CD14-positive monocyte (primary cell): ENCODE measurements at regions not wholly inside any gene's neighbourhood (a gene's known extent, or its start where the extent isn't known, plus 50 kb on each side); places are given as distances from the start of the nearest gene placed in this dataset.

Experiments used
- DNase-seq, 3 donors: peaks; one replicate each; pipeline ENCODE4 v3.0.0-alpha.2; 2011 to 2022
- H2AFZ ChIP-seq: 2 replicates; pipeline ENCODE4 v1.6.0; 2012; ENCODE audit warnings: mild to moderate bottlenecking, low read depth, low read length, inconsistent platforms; ENCODE audit not compliant: insufficient read depth, poor library complexity, severe bottlenecking
- H3K27ac ChIP-seq, 2 donors: 1 replicate in 1 of 2; 2 replicates in 1 of 2; pipeline ENCODE4 v1.5.1; 2012 to 2013; ENCODE audit warnings: low read length in 2 of 2, control low read depth in 1 of 2, inconsistent platforms in 1 of 2, low read depth in 1 of 2, mild to moderate bottlenecking in 1 of 2
- H3K27me3 ChIP-seq, 2 donors: one replicate each; pipeline versions ENCODE4 v1.6.0 to v1.6.1; 2011 to 2013; ENCODE audit warnings: low read length in 2 of 2; ENCODE audit not compliant: control insufficient read depth in 2 of 2, insufficient read depth in 2 of 2
- H3K36me3 ChIP-seq, 2 donors: replicated peaks in 1 of 2; 1 replicate in 1 of 2; 2 replicates in 1 of 2; pipeline versions ENCODE4 v1.5.1 to v1.6.1; 2012 to 2013; ENCODE audit warnings: low read length in 2 of 2, control low read depth in 1 of 2, inconsistent platforms in 1 of 2, mild to moderate bottlenecking in 1 of 2; ENCODE audit not compliant: insufficient read depth in 2 of 2, control insufficient read depth in 1 of 2
- H3K4me1 ChIP-seq, 2 donors: 1 replicate in 1 of 2; 2 replicates in 1 of 2; pipeline versions ENCODE4 v1.5.1 to v1.6.1; 2012 to 2013; ENCODE audit warnings: low read length in 2 of 2, control low read depth in 1 of 2, inconsistent platforms in 1 of 2, mild to moderate bottlenecking in 1 of 2, moderate library complexity in 1 of 2; ENCODE audit not compliant: insufficient read depth in 2 of 2, control insufficient read depth in 1 of 2
- H3K4me2 ChIP-seq: replicated peaks from 2 replicates; pipeline ENCODE3; 2012; ENCODE audit warnings: low read length, moderate library complexity, mild to moderate bottlenecking; ENCODE audit not compliant: poor library complexity, severe bottlenecking; ENCODE audit errors: extremely low read depth
- H3K4me3 ChIP-seq, 3 experiments: fragments of 200-600 bp in 1 of 3; sonication (generic) in 1 of 3; replicated peaks in 1 of 3; 1 replicate in 2 of 3; 2 replicates in 1 of 3; pipeline ENCODE4 v1.5.1; 2011 to 2013; ENCODE audit warnings: low read length in 3 of 3, mild to moderate bottlenecking in 3 of 3, control low read depth in 2 of 3, low read depth in 2 of 3, inconsistent platforms in 1 of 3, moderate library complexity in 1 of 3
- H3K79me2 ChIP-seq: 2 replicates; pipeline ENCODE4 v1.6.0; 2012; ENCODE audit warnings: mild to moderate bottlenecking, control low read depth, inconsistent platforms, low read length, moderate library complexity; ENCODE audit not compliant: insufficient read depth
- H3K9ac ChIP-seq: 2 replicates; pipeline ENCODE4 v1.6.0; 2017; ENCODE audit warnings: low read length, mild to moderate bottlenecking; ENCODE audit not compliant: insufficient read depth, poor library complexity, severe bottlenecking
- H3K9me3 ChIP-seq, 2 donors: replicated peaks in 1 of 2; 1 replicate in 1 of 2; 2 replicates in 1 of 2; pipeline versions ENCODE4 v1.5.1 to v1.6.1; 2012 to 2013; ENCODE audit warnings: low read length in 2 of 2, control low read depth in 1 of 2; ENCODE audit not compliant: control insufficient read depth in 1 of 2, insufficient read depth in 1 of 2
- H4K20me1 ChIP-seq: 2 replicates; pipeline ENCODE4 v1.6.0; 2012; ENCODE audit warnings: mild to moderate bottlenecking, low read length, control low read depth, moderate library complexity; ENCODE audit not compliant: insufficient read depth
- H3K27ac Mint-ChIP-seq, 7 donors: one replicate each; pipeline ENCODE4 v1.8.0; 2020; ENCODE audit warnings: mild to moderate bottlenecking in 7 of 7, mixed read lengths in 7 of 7, moderate library complexity in 6 of 7, inconsistent platforms in 2 of 7
- H3K27me3 Mint-ChIP-seq, 3 donors: one replicate each; pipeline ENCODE4 v1.8.0; 2021 to 2022; ENCODE audit warnings: low read depth in 3 of 3, mild to moderate bottlenecking in 3 of 3, mixed read lengths in 3 of 3, moderate library complexity in 3 of 3, inconsistent platforms in 1 of 3
- H3K36me3 Mint-ChIP-seq, 2 donors: one replicate each; pipeline ENCODE4 v1.8.0; 2020; ENCODE audit warnings: mixed read lengths in 2 of 2, inconsistent platforms in 1 of 2, mild to moderate bottlenecking in 1 of 2
- H3K4me1 Mint-ChIP-seq: one replicate; pipeline ENCODE4 v1.8.0; 2020; ENCODE audit warnings: mild to moderate bottlenecking, mixed read lengths
- H3K4me3 Mint-ChIP-seq, 2 donors: one replicate each; pipeline ENCODE4 v1.8.0; 2020; ENCODE audit warnings: mild to moderate bottlenecking in 2 of 2, mixed read lengths in 2 of 2, moderate library complexity in 1 of 2
- H3K9me3 Mint-ChIP-seq, 7 donors: one replicate each; pipeline ENCODE4 v1.8.0; 2020 to 2022; ENCODE audit warnings: mixed read lengths in 7 of 7, mild to moderate bottlenecking in 6 of 7, moderate library complexity in 6 of 7, inconsistent platforms in 2 of 7
- CTCF ChIP-seq: fragments of 200-600 bp; IDR thresholded peaks from one replicate; pipeline ENCODE4 v1.8.0; 2022; ENCODE audit warnings: antibody characterized with exemption, mild to moderate bottlenecking
- WGBS: methylation state at CpG from one replicate; pipeline ENCODE4 v1.1.5; 2013; ENCODE audit warnings: missing lambda C conversion rate; ENCODE audit not compliant: insufficient coverage; 5-methylcytosine and 5-hydroxymethylcytosine counted together
- intact Hi-C, 2 donors: fragments of 100-400 bp; cut with micrococcal nuclease; formaldehyde crosslinking; loops; one replicate each; pipeline versions ENCODE4 v1.15.0 to v1.15.1; 2023

DNA sequence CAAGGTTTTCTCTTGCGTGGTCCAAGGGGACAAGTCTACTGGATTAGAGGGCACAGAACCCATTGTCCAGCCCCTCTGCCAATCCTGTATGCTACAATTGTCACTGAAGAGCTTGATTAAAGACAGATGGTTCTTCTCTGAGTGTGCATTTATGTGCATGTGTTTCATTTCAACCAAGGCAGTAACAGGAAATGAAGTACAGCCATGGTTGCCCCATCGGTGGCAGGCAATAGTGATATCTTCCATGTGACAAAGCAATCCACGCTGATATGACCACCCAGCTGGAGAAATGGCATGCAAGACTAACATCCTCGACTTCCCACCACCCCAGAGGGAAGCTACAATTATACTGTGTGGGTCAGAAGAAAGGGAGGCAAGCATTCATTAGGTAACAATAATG, 85.5 kb downstream of the UNC5CL start:
- Mint-ChIP-seq H3K4me3 (no peak overlapping the region), H3K4me1 (no peaks in the 10 kb centered on the region), H3K9me3 (peaks cover 0 to 2% (median 0%) of the 10 kb centered on the region in 7 donors), H3K27ac (no peak overlapping the region), H3K27me3 (peaks cover 10 to 14% (median 12%) of the 10 kb centered on the region in 3 donors), H3K36me3 (no peaks in the 10 kb centered on the region)
- H2AFZ ChIP-seq, result no peak overlapping the region
- H3K36me3 ChIP-seq, result no peaks in the 10 kb centered on the region
- H3K27me3 ChIP-seq, result no peaks in the 10 kb centered on the region
- no peak overlapping the region for H3K27ac ChIP-seq
- 20% methylated on average over 1 of the region's 4 CpGs for WGBS
- intact Hi-C loops, result no loop called here
- no peaks in the 10 kb centered on the region for H3K79me2 ChIP-seq
- no peak overlapping the region for H3K4me3 ChIP-seq
- no peaks in the 10 kb centered on the region for H3K4me1 ChIP-seq
- H3K4me2 ChIP-seq, result no peak overlapping the region
- no peak for TF ChIP-seq CTCF
- no peak for DNase-seq
- H3K9me3 ChIP-seq, result no peaks in the 10 kb centered on the region
- no peaks in the 10 kb centered on the region for H4K20me1 ChIP-seq
- H3K9ac ChIP-seq, result no peak overlapping the region

DNA sequence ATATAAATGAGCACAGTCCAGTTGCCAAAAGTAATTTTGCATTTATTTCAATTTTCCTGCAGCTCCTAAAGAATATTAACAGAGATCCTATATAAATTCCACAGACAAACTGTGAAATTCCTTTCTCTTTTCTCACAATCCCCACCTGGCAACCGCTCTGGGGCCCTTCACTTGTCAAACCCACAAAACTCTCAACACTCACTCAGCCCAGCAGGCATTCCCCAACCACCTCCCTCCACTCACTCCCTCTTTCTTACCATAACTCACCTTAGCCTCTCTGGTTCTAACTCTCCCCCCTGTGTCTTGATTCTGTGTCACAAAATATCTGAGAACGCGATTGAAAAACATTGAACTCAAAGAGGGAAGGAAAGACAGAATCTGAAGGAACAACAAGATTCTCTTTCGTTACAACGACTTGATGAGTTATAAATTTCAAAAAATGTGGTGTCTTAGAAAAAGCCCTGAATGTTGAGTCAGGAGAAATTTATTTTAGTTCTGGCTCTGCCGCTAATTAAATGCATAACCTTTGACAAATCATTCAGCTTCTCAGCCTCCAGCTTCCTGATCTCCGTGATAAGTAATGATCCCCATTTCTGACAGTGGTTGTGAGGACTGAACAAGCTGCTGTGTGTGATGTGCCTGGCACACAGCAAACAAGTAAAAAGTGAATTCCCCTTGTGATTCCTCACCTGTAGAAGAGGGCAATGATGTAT, 87.9 kb downstream of the UNC5CL start:
- 78% methylated on average over 4 of the region's 7 CpGs for WGBS
- no peak overlapping the region for H2AFZ ChIP-seq
- no peak for TF ChIP-seq CTCF

More for the DNA sequence above, 87.9 kb downstream of the UNC5CL start:
- H3K9me3 Mint-ChIP-seq, result peaks cover 0 to 2% (median 0%) of the 10 kb centered on the region in 7 donors
- no peak for DNase-seq
- H3K4me1 ChIP-seq, result no peaks in the 10 kb centered on the region
- H3K4me2 ChIP-seq, result no peak overlapping the region
- no peaks in the 10 kb centered on the region for H3K79me2 ChIP-seq
- H3K36me3 Mint-ChIP-seq, result no peaks in the 10 kb centered on the region
- no peaks in the 10 kb centered on the region for H3K9me3 ChIP-seq
- H3K27me3 ChIP-seq, result no peaks in the 10 kb centered on the region
- H3K27me3 Mint-ChIP-seq, result peaks cover 10 to 12% (median 10%) of the 10 kb centered on the region in 3 donors
- H3K4me1 Mint-ChIP-seq, result no peaks in the 10 kb centered on the region
- H3K36me3 ChIP-seq, result no peaks in the 10 kb centered on the region
- H3K9ac ChIP-seq, result no peak overlapping the region
- H3K27ac ChIP-seq, result no peak overlapping the region
- intact Hi-C loops, result no loop called here
- H3K4me3 Mint-ChIP-seq, result no peak overlapping the region
- H4K20me1 ChIP-seq, result no peaks in the 10 kb centered on the region
- no peak overlapping the region for H3K4me3 ChIP-seq
- no peak overlapping the region for H3K27ac Mint-ChIP-seq
